ENCODE measurements at regions not wholly inside any gene's neighbourhood (a gene's known extent, or its start where the extent isn't known, plus 50 kb on each side); places are given as distances from the start of the nearest gene placed in this dataset.
A peak's percentile ranks its signal among the peaks of the same experiment; 100 is the strongest.

DNA sequence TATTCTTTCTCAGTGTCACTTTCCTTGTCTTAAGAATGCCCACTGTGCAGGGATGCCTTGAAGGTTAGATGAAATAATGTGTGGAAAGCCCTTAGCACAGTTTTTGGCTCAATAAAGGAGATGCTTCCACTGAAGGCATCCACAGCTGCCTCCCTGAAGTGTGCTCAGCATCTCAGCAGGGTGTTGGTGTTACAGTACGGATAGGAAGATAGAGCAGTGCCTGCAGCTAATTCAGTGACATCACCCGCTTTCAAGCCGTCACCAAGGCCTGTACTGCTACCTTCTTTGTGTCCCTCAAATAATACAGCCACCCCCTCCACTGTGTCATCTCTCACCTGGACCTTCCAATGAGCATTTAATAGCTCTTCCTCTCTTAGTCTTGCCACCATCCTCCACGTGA is 59.0 kb downstream of the NDUFS5 start:
- DNase-seq (ENCODE audit: low read depth) = no peak

DNA sequence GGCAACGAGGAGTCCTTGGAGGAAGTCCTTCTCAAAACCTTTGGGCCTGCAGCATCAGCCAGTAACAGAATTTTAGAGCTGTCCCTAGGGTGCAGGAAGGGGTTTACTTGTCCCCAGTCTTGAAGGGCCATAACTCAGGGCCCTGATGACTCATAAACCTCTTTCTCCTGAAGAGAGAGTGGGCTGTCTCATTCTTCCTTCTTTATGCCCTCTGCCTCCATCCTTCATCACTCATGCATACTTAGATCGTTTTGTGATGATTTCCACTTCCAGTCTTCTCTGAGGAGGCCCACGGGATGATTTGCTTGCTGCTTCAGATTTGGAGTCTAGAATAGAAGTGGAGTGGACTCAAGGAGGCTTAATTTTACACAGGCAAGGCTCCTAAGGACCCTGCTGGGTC is 60.2 kb downstream of the NDUFS5 start:
- DNase-seq (ENCODE audit: low read depth) = no peak

DNA sequence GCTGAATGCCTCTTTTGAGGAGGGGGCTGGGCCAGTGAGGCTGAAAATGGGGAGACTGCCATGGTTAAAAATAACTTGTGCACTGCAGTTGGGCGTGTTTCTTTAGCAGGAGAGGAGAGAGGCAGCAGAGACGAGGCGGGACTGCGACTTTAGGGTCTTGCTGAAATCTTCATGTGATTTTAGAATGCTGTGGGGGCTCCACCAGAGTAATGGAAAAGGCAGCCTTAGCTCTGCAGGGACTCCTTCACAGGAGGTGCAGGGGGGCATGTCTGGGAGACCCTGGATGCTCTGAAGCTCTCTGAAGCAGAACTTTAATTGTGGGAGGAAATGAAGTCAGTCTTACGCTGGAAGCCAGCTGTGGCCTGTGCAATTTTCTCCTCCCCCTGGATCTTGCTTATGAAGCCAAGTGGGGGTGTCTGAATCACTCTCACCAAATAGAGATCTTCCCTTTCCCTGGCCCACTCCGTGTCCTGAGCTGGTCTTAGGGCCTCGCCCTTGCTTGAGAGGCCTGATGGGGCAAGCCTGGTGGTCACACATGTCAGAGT is 60.8 kb downstream of the NDUFS5 start:
- DNase-seq (ENCODE audit: low read depth) = no peak

DNA sequence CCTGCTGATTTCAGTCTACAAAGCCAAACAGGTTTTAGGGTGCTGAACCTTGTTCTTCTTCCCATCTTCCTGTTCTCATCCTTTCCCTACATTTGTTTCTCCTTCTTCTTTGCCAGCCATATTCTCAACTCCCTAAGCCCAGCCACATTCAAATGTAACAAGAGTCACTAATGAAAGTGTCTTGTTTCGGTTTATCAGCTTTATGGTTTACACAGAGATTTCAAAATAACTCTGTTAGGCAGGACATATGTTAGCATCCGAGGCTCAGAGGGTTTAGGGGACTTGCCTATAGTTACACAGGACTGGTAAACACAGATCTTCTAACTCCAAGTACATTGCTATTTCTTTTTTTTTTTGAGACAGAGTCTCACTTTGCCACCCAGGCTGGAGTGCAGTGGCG is 61.3 kb downstream of the NDUFS5 start:
- DNase-seq (ENCODE audit: low read depth) = no peak

DNA sequence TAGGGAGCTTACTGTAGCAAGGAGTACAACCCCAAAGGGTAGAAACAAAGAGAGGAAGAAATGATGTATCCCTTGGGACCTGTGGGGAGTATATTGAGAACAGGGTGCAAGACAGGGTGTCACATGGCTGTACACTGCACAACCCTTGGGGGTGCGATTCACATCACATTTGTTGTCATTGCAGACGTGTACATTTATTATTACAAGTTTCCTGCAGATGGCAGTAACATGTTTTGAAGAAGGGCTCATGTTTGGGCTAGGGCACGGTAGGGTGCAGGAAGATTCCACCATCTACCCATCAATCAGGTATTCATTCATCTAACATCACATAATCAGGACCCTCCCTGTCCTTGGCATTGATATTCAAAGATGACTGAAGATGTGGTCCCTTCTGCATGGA is 62.5 kb downstream of the NDUFS5 start:
- DNase-seq (ENCODE audit: low read depth) = no peak

DNA sequence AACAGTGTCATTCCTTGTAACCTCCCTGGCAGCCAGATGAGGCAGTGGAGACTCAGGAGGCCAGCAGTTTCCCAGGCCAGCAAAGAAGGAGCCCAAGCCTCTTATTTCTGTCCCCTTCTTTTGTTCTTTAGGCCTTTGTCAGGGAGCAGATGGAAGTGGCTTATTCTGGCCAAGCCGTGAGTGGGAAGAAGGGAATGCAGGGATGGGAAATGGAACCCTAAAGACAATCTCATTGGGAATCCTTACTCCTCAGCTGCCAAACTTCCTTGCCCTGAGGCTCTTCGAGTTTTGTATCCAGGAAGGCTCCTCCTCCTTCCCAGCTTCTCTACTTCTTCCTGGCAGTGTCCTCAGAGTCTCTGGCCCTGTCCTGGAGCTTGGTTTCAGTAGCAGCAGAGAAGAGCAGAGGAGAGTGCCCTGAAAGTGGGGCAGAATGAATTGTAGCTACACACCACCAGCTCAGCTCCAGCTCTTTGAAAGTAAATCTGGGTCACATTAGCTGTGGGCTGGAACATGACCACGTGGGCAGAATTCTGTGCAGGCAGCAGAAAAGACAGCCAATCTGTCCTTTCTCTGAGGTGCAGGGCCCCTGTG is 63.9 kb downstream of the NDUFS5 start:
- DNase-seq (ENCODE audit: low read depth) = no peak

DNA sequence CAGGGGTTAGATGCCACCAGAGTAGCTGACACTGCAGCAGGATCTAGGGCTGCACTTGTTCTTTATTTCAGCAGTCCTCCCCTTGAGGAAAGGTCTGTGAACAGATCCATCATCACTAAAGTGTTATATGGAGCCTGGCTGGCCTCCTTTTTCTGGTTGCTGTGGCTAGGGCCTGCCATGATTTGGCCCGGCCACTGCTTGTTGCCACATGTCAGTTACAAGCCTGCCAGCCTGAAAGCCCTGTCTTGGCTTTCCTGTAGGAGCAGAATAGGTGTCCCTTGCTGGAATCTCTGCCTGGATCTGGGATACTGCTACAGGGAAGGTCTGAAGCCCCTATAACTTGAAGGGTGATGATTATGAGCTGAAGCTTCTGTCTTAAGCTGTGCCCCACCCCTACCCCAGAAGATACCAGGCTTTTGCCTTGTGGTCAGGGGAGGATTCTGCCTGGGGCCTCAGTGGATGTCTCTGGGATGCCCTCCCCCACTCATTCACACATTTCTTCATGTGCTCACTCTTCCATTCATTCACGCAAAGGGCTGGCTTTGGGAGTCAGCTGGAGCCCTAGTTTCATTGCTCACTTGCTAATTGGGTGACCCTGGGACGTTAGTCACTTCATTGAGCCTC is 64.7 kb downstream of the NDUFS5 start:
- no peak for DNase-seq (ENCODE audit: low read depth)

DNA sequence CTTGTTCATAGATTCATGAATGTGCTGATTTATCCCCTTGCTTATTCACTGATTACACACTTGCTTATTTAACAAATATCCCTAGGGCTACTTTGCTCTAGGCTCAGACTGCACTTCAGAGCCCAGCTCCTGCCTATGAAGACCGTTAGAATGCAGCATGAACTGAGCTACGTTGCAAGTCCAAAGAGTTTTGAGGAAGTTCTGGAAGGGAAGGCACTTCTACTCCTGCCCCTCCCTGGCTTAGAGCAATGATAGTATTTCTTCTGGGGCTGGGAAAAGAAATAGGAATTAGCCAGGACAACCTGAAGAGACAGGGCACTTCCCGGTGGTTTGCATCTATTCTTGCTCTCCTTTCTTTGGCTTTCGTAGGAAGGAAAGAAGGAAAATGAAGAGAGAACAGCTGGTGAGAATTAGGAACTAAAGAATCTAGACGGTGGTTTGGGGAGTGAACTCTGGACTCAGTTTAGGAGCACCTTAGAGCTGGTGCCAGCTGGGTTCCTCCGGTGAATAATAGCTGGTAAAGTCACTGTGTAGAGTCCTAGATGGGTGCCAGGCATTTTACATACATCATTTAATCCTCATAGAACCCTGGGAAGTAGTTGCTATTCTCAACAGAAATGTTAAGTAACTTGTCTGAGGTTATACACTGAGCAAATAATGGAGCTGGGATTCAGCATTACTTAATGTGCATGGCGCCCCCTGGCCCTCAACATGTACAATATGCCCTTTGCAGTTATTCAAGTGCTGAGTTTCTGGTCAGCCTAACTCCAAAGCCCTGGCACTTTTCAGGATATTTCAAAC is 65.9 kb downstream of the NDUFS5 start:
- DNase-seq (ENCODE audit: low read depth) = no peak

DNA sequence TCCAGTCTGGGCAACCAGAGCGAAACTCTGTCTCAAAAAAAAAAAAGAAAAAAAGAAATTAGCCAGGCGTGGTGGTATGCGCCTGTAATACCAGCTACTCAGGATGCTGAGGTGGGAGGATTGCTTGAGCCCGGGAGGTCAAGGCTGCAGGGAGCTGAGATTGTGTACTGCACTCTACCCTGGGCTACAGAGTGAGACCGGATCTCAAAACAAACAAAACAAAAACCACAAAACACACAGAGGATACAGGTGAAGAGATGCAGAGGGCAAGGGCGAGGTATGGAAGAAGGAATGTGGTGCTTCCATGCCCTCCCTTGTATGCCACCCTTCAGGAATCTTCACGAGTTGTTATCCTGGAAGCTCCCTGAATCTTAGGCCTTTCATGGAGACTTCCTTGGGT is 68.5 kb downstream of the NDUFS5 start:
- no peak for DNase-seq (ENCODE audit: low read depth)

DNA sequence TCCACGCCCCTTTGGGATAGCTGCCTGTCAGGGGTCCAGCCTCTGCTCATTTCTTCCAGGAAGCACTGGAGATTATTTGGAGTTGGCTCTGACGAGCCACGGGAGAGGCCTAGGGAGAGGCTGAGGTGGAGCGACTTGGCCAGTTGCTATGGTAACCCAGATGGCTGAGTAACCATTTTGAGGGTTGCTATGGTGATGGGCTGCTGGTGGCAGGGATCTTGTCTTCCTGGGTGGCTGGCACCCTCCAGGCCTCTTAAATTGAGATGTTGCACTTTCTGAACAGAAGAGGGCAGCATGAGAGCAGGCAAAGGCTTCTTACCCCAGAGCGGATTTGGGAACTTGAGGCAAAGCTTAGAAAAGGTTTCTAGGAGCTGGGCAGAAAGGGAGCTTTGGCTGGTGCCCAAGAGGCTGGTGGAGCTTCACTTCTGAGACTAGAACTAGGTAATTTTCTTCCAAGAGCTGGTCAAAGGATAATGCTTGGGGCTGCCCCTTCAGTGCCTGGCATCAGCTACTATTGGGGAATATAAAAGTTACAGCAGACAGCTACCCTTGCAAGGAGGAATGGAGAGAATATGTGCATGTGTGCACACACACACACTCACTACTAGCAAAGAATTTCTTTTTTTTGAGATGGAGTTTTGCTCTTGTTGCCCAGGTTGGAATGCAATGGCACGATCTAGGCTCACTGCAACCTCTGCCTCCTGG is 72.5 kb downstream of the NDUFS5 start:
- no peak for DNase-seq (ENCODE audit: low read depth)

DNA sequence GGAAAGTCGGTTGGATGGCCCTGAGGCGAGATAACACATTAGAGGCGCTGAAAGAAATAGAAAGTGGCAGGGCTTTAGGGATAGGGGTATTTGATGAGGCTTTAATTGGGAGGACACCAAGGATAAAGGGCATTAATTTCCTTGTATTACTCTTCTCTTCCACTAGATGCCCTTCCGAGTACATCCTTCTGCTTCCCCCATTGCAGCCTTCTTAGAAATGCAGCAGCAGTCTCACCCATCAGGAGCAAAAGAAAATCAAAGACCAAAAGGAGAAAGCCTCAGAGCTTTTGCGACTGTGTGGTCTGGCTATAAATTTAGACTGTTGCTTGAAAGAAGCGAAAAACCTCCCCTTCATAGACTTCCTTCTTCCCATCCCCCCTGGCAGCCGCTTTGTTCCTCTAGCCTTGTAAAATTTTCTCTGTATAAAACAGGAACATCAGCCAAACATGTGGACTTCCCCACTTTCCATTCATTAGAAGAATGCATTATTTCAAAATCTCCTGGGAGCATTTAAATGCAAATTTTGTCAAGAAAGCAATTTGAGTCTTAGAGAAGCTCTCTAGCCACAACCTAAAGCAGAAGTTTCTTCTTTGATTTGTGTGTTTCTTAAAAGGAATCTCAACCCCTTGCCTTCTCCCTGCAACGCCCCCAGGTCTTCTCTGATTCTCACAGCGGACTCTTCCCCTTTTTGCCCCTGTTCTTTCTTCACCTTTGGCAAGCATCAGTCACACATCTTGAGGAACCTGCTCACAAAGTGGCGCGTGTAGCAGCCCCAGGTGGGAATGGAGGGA is 76.6 kb downstream of the NDUFS5 start:
- no peak for DNase-seq (ENCODE audit: low read depth)

DNA sequence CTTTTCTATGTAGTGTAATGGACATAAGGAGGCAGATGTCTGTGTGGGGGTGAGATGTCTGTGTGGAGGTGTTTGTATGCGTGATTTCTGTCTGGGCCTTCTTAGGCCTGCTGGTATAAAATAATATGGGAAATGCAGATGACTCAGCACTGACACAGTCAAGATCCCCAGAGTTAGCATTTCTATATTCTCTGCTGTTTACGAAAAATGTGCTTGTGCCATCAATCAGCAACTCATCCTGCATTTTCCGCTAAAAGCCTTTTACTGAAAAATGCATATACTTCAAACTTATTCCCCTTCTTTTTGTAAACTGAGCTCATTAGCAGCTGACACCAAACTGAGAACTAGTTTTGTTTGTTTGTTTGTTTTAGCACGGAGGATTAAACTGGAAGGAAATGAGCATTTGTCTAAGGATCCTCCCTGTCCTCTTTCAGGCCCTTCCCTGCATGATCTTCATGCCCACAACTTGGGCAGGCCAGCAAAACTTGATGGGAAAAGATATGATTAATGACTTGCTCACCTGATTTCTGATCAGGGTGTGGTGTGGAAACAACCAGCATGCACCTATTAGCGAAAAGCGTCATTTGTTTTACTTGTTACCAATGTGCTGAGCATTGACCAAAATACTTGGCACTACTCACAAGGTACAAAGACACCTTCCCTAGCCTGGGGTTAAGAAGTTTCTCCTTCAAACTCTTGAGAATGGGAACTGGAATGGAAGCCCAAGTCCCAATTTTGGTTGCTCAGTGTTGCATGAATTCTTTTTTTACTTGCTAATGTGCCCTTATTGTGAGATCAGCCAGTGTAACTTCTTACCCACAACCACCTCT is 77.4 kb downstream of the NDUFS5 start:
- DNase-seq (ENCODE audit: low read depth) = no peak

DNA sequence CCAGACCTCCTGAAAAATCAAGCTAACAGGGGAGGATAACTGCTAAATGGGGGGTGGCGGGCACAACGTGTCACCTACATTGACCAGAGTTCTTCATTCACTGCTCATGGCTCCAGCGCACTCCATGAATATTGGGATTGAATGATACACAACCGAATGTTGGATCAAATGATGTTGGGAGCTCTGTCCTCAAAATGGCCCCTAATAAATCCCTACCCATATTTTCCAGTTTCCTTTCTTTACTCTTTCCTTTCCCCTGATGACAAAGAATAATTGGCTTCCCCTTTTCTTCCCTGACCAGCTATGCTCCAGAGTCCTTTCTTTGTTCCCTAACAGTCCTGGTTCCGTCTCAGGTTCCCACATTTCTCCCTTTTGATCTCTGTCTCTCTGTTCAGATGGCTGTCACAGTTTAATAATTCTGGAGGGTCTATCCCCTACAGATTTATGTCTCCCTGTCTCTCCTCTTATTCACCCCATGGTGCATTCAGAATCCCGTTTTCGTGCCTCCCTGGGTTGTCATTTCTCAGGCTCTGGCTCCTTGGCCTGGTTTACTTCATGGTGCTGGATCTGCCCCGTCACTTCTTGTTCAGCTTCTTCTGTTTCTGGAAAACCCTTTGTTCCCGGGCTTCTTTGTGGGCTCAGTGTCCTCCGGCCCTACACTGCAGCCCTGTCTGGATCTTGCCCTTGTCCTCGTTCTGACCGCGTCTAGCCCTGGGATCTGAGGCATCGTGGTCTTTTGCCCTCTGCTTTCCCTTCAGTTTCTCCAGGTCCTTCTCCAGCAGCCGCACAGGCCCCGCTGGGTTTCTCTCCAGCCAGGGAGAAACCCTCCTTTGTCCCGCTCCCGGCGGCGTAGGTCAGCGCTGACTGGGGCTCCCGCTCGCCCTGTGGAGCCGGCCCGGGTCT is 78.3 kb downstream of the NDUFS5 start:
- no peak for DNase-seq (ENCODE audit: low read depth)

DNA sequence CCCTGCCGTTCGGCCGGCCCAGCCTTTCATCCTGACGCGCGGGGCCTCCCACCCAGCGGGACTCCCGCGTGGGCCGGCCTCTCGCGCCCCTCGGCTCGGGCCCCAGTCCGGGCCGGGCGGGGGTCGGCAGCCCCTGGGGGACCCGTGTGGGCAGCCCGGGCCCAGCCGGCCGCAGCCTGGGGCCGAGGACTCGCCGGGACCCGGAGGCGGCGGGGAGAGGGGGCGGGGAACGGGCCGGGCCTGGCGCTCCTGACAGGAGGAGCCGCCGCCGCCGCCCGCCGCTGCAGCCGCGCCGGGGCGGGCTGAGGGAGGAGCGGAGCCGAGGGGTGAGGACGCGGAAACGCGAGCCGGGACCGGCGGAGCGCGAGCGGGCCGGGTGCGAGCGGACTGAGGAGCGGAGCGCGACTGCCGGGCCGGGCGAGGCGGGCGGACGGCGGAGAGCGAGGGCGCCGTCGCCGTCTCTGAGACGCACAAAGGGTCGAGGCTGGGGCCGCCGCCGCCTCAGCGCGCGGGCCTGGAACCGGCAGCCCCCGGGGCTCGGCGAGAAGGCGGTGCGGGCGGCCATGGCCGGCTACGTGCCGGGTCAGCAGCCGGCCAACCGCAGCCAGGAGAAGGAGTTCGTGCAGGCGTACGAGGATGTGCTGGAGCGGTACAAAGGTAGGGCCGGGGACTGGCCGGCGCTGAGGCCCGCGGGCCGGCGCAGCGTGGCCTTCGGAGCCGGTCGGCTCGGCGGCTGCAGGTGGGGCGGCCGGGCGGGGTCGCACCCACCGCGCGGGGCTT is 79.1 kb downstream of the NDUFS5 start:
- peak; percentile 44 for DNase-seq (ENCODE audit: low read depth)

DNA sequence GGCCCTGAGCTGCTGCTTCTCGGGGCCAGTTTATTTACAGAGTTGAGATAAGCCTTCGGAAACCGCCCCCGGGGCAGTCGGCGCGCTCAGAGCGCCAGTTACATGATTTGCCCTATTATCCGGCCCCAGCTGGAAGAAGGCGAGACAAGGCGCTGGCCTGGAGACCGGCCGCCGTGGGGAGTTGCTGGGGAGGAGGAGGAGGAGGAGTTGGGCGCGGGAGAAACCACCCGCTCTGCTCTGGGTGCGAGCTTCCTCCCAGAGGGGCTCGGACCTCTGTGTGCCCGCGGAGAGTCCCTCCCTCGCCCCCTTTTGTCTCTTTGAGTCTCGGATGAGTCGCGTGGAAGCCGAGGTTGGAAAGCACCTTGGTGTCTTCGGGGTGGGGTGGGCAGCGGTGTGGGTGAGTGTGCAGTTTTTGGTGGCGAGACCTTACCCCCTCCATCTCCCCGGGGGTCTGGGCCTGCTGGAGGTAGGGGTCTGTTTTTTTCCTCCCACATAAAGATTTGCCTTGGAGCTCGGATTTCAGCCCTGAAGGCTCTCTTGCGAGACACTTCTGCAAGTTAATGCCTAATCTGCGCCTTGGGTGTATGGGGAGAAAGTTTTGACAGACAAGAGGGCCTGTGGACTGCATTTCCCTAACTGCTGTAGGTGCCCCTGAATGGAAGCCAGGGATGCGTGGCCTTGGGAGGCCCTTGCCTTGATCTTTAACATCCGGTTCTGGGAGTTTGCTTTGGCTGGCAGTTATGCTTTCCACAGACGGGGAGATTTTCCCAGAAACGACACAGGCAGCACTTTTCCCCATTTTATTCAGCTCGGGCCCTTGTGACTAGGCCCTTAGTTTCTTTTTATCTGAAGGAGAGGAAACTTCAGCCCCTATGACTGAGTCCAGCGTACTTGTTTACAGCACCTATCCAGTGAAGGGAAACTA is 80.0 kb downstream of the NDUFS5 start:
- no peak for DNase-seq (ENCODE audit: low read depth)

DNA sequence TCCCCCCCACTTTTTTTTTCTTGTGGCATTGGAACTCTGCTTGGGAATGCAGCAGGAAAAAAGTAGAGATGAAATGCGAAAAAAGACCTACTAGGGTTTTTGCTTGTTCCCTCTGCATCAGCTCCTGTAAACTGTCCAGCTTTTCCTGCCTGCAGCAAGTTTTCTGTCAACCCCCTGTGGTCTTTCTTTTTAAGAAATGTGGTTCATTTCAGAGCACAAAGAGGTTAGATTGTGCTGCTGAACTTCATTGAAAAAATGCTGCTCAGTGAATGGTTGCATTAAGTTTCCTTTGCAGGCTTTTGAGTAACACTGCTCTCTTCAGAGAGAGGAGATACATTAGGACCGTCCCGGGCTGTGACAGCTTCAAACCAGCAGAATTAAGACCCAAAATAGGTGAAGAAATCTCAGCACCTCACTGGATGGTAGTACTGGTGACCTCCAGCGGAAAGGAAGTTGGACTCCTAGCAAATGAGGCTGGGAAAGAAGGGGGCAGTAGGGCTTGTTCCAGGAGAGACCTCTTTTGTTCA is 80.7 kb downstream of the NDUFS5 start:
- DNase-seq (ENCODE audit: low read depth) = no peak
